ENCODE measurements at regions not wholly inside any gene's neighbourhood (a gene's known extent, or its start where the extent isn't known, plus 50 kb on each side); places are given as distances from the start of the nearest gene placed in this dataset.

- TF ChIP-seq TAF1 (IDR thresholded peaks at IDR 0.05; ENCODE audit: borderline replicate concordance, insufficient read depth, low read length) = no peak
- TF ChIP-seq POLR2AphosphoS5 (IDR thresholded peaks at IDR 0.05; ENCODE audit: low read depth, low read length) = no peak
- no peak for TF ChIP-seq FOXP2 (optimal IDR thresholded peaks at IDR 0.05; ENCODE audit: borderline replicate concordance, extremely low read depth, extremely low read length, insufficient read depth)
- TF ChIP-seq, protein P1, sequence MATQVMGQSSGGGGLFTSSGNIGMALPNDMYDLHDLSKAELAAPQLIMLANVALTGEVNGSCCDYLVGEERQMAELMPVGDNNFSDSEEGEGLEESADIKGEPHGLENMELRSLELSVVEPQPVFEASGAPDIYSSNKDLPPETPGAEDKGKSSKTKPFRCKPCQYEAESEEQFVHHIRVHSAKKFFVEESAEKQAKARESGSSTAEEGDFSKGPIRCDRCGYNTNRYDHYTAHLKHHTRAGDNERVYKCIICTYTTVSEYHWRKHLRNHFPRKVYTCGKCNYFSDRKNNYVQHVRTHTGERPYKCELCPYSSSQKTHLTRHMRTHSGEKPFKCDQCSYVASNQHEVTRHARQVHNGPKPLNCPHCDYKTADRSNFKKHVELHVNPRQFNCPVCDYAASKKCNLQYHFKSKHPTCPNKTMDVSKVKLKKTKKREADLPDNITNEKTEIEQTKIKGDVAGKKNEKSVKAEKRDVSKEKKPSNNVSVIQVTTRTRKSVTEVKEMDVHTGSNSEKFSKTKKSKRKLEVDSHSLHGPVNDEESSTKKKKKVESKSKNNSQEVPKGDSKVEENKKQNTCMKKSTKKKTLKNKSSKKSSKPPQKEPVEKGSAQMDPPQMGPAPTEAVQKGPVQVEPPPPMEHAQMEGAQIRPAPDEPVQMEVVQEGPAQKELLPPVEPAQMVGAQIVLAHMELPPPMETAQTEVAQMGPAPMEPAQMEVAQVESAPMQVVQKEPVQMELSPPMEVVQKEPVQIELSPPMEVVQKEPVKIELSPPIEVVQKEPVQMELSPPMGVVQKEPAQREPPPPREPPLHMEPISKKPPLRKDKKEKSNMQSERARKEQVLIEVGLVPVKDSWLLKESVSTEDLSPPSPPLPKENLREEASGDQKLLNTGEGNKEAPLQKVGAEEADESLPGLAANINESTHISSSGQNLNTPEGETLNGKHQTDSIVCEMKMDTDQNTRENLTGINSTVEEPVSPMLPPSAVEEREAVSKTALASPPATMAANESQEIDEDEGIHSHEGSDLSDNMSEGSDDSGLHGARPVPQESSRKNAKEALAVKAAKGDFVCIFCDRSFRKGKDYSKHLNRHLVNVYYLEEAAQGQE (IDR thresholded peaks at IDR 0.05; ENCODE audit: insufficient read depth in 1 of 2, low read depth in 2 of 2, low read length in 2 of 2) = no peak
- no peak for TF ChIP-seq SIN3A (IDR thresholded peaks at IDR 0.05; ENCODE audit: borderline replicate concordance, insufficient read depth, low read length)
These were observed 172.6 kb downstream of the KLF6 start for GRCh38 chr10:3612183-3613001.

DNA sequence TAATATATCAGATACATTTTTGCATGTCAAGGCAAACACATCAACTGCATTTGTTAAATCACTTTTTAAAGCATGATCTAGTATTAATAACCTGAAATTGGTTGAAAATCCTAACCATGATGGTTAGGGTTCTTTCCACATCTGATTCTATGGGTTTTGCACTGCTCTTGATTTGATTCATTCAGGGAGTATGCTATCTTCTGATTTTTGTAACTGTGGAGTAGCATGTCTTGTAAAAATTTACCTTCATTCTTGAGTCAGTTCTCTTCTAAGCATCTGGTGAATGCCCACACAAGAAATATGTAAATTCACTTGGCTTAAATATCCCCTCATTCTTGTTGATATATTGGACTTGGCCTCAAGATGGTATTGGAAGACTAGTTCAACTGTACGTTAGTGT lies 178.7 kb downstream of the KLF6 start:
- TF ChIP-seq SIN3A (IDR thresholded peaks at IDR 0.05; ENCODE audit: borderline replicate concordance, insufficient read depth, low read length) (no peak), TAF1 (IDR thresholded peaks at IDR 0.05; ENCODE audit: borderline replicate concordance, insufficient read depth, low read length) (no peak), FOXP2 (optimal IDR thresholded peaks at IDR 0.05; ENCODE audit: borderline replicate concordance, extremely low read depth, extremely low read length, insufficient read depth) (no peak), POLR2AphosphoS5 (IDR thresholded peaks at IDR 0.05; ENCODE audit: low read depth, low read length) (no peak)
- TF ChIP-seq, protein P1 (IDR thresholded peaks at IDR 0.05; ENCODE audit: insufficient read depth in 1 of 2, low read depth in 2 of 2, low read length in 2 of 2) = no peak

- TF ChIP-seq, protein P1 (IDR thresholded peaks at IDR 0.05; ENCODE audit: insufficient read depth in 1 of 2, low read depth in 2 of 2, low read length in 2 of 2) = no peak
- no peak for TF ChIP-seq SIN3A (IDR thresholded peaks at IDR 0.05; ENCODE audit: borderline replicate concordance, insufficient read depth, low read length)
- TF ChIP-seq TAF1 (IDR thresholded peaks at IDR 0.05; ENCODE audit: borderline replicate concordance, insufficient read depth, low read length) = no peak
These were observed 179.1 kb downstream of the KLF6 start for GRCh38 chr10:3605882-3606281.

GRCh38 chr10:3595736-3596135 lies 189.3 kb downstream of the KLF6 start:
- TF ChIP-seq TAF1 (IDR thresholded peaks at IDR 0.05; ENCODE audit: borderline replicate concordance, insufficient read depth, low read length) = no peak
- TF ChIP-seq, protein P1 (IDR thresholded peaks at IDR 0.05; ENCODE audit: insufficient read depth in 1 of 2, low read depth in 2 of 2, low read length in 2 of 2) = no peak
- TF ChIP-seq POLR2AphosphoS5 (IDR thresholded peaks at IDR 0.05; ENCODE audit: low read depth, low read length) = no peak
- TF ChIP-seq FOXP2 (optimal IDR thresholded peaks at IDR 0.05; ENCODE audit: borderline replicate concordance, extremely low read depth, extremely low read length, insufficient read depth) = no peak
- no peak for TF ChIP-seq SIN3A (IDR thresholded peaks at IDR 0.05; ENCODE audit: borderline replicate concordance, insufficient read depth, low read length)
